Bronchial epithelial cell (primary cell): ENCODE measurements at regions not wholly inside any gene's neighbourhood (a gene's known extent, or its start where the extent isn't known, plus 50 kb on each side); places are given as distances from the start of the nearest gene placed in this dataset.

ENCODE experiments used
- DNase-seq: peaks from one replicate; pipeline ENCODE4 v3.0.0-alpha.2; 2010; ENCODE audit warnings: low read depth
- FAIRE-seq: peaks from 2 replicates; lab custom pipeline; 2011; peaks lifted over from hg19 to GRCh38; lab: Jason Lieb, UNC
- H3K27me3 ChIP-seq: 2 replicates; pipeline ENCODE4 v1.5.1; 2011; ENCODE audit warnings: low read length; ENCODE audit not compliant: control insufficient read depth, insufficient read depth
- H3K36me3 ChIP-seq: 2 replicates; pipeline ENCODE4 v1.5.1; 2011; ENCODE audit warnings: low read length; ENCODE audit not compliant: control insufficient read depth, insufficient read depth
- H3K4me3 ChIP-seq: 2 replicates; pipeline ENCODE4 v1.5.1; 2011; ENCODE audit warnings: mild to moderate bottlenecking, low read depth, low read length, control low read depth
- TF ChIP-seq, protein P1 (sequence below): IDR thresholded peaks from 2 replicates; pipeline ENCODE4 v1.5.1; 2011; ENCODE audit warnings: mild to moderate bottlenecking, moderate library complexity, low read length, control low read depth, inconsistent platforms; ENCODE audit not compliant: insufficient read depth, severe bottlenecking

DNA sequence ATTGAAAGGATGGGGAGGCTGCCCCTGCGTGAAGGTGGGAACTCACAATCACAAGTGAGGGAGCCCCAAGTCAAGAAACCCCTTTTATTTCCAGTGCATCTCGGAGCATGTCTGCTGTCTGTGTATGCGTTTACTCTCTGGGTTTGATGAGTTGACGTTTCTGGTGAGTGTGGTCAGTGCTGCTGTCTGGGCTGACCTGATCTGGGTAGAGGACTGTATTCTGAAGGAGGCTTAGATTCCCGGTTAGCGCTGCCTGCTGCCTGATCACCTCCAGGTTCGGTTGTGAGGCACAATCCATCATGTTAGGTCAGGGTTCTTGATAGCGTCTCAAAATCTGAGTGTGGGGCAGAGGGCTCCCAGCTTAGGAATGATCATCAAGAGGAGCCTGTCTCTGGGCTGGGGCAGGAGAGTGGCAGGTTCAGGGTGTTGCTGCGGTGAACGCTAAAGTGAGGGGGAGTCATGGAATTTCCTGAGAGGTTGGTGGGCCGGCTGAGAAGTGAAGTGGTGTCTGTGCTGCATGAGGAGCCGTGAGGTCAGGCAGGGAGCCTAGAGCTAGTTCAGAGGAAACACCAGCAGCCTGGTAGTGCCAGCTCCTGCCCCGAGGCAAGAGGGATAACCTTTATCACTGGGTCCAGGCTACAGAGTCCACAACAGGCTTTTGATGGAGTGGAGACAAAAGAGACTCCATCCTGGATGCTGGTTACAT, 225.3 kb upstream of the CST7 start:
- no peak for DNase-seq
- no peak for FAIRE-seq
- TF ChIP-seq, protein P1, sequence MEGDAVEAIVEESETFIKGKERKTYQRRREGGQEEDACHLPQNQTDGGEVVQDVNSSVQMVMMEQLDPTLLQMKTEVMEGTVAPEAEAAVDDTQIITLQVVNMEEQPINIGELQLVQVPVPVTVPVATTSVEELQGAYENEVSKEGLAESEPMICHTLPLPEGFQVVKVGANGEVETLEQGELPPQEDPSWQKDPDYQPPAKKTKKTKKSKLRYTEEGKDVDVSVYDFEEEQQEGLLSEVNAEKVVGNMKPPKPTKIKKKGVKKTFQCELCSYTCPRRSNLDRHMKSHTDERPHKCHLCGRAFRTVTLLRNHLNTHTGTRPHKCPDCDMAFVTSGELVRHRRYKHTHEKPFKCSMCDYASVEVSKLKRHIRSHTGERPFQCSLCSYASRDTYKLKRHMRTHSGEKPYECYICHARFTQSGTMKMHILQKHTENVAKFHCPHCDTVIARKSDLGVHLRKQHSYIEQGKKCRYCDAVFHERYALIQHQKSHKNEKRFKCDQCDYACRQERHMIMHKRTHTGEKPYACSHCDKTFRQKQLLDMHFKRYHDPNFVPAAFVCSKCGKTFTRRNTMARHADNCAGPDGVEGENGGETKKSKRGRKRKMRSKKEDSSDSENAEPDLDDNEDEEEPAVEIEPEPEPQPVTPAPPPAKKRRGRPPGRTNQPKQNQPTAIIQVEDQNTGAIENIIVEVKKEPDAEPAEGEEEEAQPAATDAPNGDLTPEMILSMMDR = no peak
- H3K27me3 ChIP-seq = no peaks in the 10 kb centered on the region
- no peaks in the 10 kb centered on the region for H3K36me3 ChIP-seq
- no peak overlapping the region for H3K4me3 ChIP-seq

DNA sequence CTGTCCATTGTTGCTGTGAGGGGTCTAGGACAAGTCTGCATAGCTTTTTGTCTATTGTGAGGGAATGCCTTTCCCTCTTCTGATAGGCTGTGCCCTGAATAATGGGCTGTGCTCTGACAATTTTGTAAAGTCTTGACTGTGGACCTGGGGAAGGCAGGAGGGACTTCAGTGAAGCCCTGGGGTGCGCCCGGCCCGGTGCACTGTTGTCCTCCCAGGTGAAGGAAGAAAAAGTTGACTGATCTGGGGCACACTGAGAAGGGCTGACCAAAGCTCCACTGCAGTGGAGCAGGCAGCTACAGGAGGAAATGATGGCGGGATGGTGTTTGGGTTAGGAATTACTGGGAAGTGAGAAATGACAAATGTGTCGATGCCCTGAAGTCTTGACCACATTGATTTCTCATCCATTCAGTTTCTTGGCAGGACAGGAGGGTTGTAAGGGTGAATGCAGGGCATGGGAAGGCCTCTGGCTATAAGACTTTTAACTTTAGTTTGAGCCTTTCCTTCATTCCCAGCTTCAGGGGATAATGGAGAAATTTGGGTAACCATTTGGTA, 224.0 kb upstream of the CST7 start:
- TF ChIP-seq, protein P1 = no peak
- Histone ChIP-seq H3K27me3 (no peaks in the 10 kb centered on the region), H3K36me3 (no peaks in the 10 kb centered on the region), H3K4me3 (no peak overlapping the region)
- DNase-seq (no peak), FAIRE-seq (no peak)

DNA sequence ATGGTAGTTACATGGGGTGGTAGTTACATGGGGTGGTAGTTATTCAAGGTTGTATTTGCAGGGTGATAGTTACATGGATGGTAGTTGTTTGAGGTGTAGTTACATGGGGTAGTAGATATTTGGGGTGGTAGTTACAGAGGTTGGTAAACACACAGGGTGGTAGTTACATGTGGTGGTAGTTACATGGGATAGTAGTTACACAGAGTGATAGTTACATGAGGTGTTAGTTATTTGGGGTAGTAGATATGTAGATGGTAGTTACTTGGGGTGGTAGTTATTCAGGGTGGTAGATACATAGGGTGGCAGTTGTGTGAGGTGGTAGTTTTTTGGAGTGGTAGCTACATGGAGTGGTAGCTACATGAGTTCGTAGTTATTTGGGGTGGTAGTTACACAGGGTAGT, 221.3 kb upstream of the CST7 start:
- Histone ChIP-seq H3K27me3 (no peaks in the 10 kb centered on the region), H3K36me3 (no peaks in the 10 kb centered on the region), H3K4me3 (no peak overlapping the region)
- TF ChIP-seq, protein P1 = no peak
- DNase-seq = no peak
- no peak for FAIRE-seq

DNA sequence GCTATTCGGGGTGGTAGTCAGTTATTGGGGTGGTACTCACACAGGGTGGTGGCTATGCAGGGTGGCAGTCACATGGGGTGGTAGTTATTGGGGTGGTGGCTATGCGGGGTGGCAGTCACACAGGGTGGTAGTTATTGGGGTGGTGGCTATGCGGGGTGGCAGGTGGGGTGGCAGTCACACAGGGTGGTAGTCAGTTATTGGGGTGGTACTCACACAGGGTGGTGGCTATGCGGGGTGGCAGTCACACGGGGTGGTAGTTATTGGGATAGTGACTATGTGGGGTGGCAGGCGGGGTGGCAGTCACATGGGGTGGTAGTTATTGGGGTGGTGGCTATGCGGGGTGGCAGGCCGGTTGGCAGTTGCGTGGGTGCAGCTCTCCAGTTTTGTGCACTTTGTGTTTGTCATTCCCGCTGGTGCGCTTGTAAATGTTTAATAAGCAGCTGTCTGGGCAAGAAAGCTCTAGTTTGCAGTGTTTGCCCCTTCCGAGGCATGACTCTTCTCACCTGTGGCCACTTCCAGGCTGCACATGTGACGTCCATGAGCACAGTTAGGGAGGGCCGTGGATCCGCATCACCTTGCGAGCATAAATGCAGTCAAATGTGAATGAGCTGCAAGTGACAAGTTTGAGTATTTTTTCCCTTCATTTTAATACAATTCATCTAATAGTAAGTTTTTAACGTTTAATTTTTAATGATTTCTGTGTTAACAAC, 219.0 kb upstream of the CST7 start:
- no peaks in the 10 kb centered on the region for H3K36me3 ChIP-seq
- no peak overlapping the region for H3K4me3 ChIP-seq
- FAIRE-seq (no peak), DNase-seq (no peak)
- TF ChIP-seq, protein P1 = no peak
- H3K27me3 ChIP-seq = no peaks in the 10 kb centered on the region

DNA sequence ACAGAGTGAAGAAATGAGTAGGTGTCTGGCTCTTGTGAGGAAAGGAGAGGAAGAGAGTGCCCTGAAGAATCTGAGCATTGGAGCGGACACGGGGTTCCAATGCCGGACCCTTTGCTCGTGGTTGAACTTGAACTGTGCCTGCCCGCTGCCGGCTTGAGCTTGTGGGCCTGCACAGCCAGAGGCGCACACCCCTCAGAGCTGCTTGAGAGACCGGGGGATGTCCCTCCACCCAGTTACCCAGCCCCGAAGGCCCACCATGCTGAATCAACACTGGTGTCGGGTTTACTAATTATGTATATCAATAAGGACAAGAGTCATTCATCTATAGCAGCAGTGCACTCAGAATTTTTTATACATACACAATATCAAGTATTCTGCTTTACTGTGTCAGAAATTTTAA, 218.3 kb upstream of the CST7 start:
- FAIRE-seq = no peak
- Histone ChIP-seq H3K4me3 (no peak overlapping the region), H3K27me3 (no peaks in the 10 kb centered on the region), H3K36me3 (no peaks in the 10 kb centered on the region)
- DNase-seq = no peak
- TF ChIP-seq, protein P1 = no peak
